GM19452 (cell line): ENCODE measurements at regions not wholly inside any gene's neighbourhood (a gene's known extent, or its start where the extent isn't known, plus 50 kb on each side); places are given as distances from the start of the nearest gene placed in this dataset.

Source experiments
- ATAC-seq: cut with Tn5 transposase; IDR thresholded peaks from one replicate; pipeline ENCODE4 v1.9.1; 2021; ENCODE audit not compliant: unreplicated experiment

GRCh38 chr1:221834698-221835513 is 93.0 kb upstream of the DUSP10 start:
- ATAC-seq, result no peak

GRCh38 chr1:221832617-221833016 is 90.7 kb upstream of the DUSP10 start:
- no peak for ATAC-seq

- no peak for ATAC-seq
Measured at GRCh38 chr1:221832151-221832550, 90.3 kb upstream of the DUSP10 start.

- no peak for ATAC-seq
Measured at GRCh38 chr1:221829327-221830015, 87.6 kb upstream of the DUSP10 start.

- no peak for ATAC-seq
Measured at GRCh38 chr1:221827307-221827642, 85.4 kb upstream of the DUSP10 start.

- no peak for ATAC-seq
Measured at GRCh38 chr1:221824909-221825308, 83.0 kb upstream of the DUSP10 start.

GRCh38 chr1:221824025-221824424 is 82.1 kb upstream of the DUSP10 start:
- ATAC-seq, result no peak

- peak; percentile 35 for ATAC-seq
Measured at GRCh38 chr1:221823561-221823960, 81.7 kb upstream of the DUSP10 start.

GRCh38 chr1:221823149-221823548 is 81.3 kb upstream of the DUSP10 start:
- ATAC-seq, result peak; percentile 72

- no peak for ATAC-seq
Measured at GRCh38 chr1:221822591-221822990, 80.7 kb upstream of the DUSP10 start.

GRCh38 chr1:221816899-221817298 is 75.0 kb upstream of the DUSP10 start:
- ATAC-seq, result no peak

- no peak for ATAC-seq
Measured at GRCh38 chr1:221815660-221816059, 73.8 kb upstream of the DUSP10 start.

GRCh38 chr1:221813887-221814286 is 72.0 kb upstream of the DUSP10 start:
- no peak for ATAC-seq

- no peak for ATAC-seq
Measured at GRCh38 chr1:221812905-221813597, 71.2 kb upstream of the DUSP10 start.

GRCh38 chr1:221812088-221812752 is 70.3 kb upstream of the DUSP10 start:
- ATAC-seq, result no peak

- ATAC-seq, result no peak
Measured at GRCh38 chr1:221810406-221810805, 68.5 kb upstream of the DUSP10 start.

- ATAC-seq, result peak; percentile 57
Measured at GRCh38 chr1:221809091-221810029, 67.5 kb upstream of the DUSP10 start.

GRCh38 chr1:221806984-221807383 is 65.1 kb upstream of the DUSP10 start:
- no peak for ATAC-seq

GRCh38 chr1:221806236-221806635 is 64.3 kb upstream of the DUSP10 start:
- no peak for ATAC-seq

GRCh38 chr1:221805121-221805520 is 63.2 kb upstream of the DUSP10 start:
- no peak for ATAC-seq
